SK-N-MC (cell line): ENCODE measurements at regions not wholly inside any gene's neighbourhood (a gene's known extent, or its start where the extent isn't known, plus 50 kb on each side); places are given as distances from the start of the nearest gene placed in this dataset.

Experiments
- DNase-seq: peaks from one replicate; pipeline ENCODE4 v3.0.0-alpha.2; 2011; ENCODE audit warnings: low read depth, low spot score
- H3K27ac ChIP-seq: fragments of 200-600 bp; sonication (generic); 2 replicates; pipeline ENCODE4 v1.5.1; 2016; ENCODE audit warnings: mixed run types
- H3K36me3 ChIP-seq: fragments of 200-600 bp; sonication (generic); 2 replicates; pipeline ENCODE4 v1.6.1; 2017; ENCODE audit warnings: antibody characterized with exemption, low read length, mixed read lengths; ENCODE audit not compliant: insufficient read depth
- H3K4me3 ChIP-seq: fragments of 200-600 bp; sonication (generic); 2 replicates; pipeline ENCODE4 v1.5.1; 2016
- H3K9ac ChIP-seq: fragments of 200-600 bp; sonication (generic); 2 replicates; pipeline ENCODE4 v1.8.0; 2017; ENCODE audit warnings: mixed run types, mixed read lengths; ENCODE audit not compliant: insufficient read length
- H3K9me3 ChIP-seq: fragments of 200-600 bp; sonication (generic); 2 replicates; pipeline ENCODE4 v1.6.1; 2017; ENCODE audit warnings: low read depth, mild to moderate bottlenecking, antibody characterized with exemption, low read length, moderate library complexity, mixed read lengths
- EZH2 ChIP-seq: fragments of 200-600 bp; sonication (generic); IDR thresholded peaks from one replicate; pipeline ENCODE4 v1.6.1; 2017; ENCODE audit warnings: antibody characterized with exemption
- FOXP2 ChIP-seq: optimal IDR thresholded peaks from 2 replicates; pipeline ENCODE3; 2011; ENCODE audit warnings: mild to moderate bottlenecking, moderate library complexity; ENCODE audit not compliant: insufficient read depth; ENCODE audit errors: extremely low read length, control extremely low read depth
- POLR2AphosphoS5 ChIP-seq: IDR thresholded peaks from 2 replicates; pipeline ENCODE4 v1.6.1; 2012; ENCODE audit warnings: mild to moderate bottlenecking, low read depth, low read length, borderline replicate concordance

GRCh38 chr5:125198270-125198974, 452.0 kb upstream of the ZNF608 start:
- no peaks in the 10 kb centered on the region for H3K36me3 ChIP-seq
- H3K27ac ChIP-seq = no peak overlapping the region
- H3K4me3 ChIP-seq = no peak overlapping the region
- peak; percentile 42 for DNase-seq
- H3K9ac ChIP-seq = no peak overlapping the region
- TF ChIP-seq FOXP2 = no peak
- no peak for TF ChIP-seq EZH2
- no peak for TF ChIP-seq POLR2AphosphoS5
- no peaks in the 10 kb centered on the region for H3K9me3 ChIP-seq

GRCh38 chr5:125199373-125199772, 452.9 kb upstream of the ZNF608 start:
- Histone ChIP-seq H3K9ac (no peak overlapping the region), H3K9me3 (no peaks in the 10 kb centered on the region), H3K4me3 (no peak overlapping the region), H3K36me3 (no peaks in the 10 kb centered on the region), H3K27ac (no peak overlapping the region)
- no peak for DNase-seq
- TF ChIP-seq FOXP2 = no peak
- no peak for TF ChIP-seq POLR2AphosphoS5
- TF ChIP-seq EZH2 = no peak

GRCh38 chr5:125199968-125200865, 453.8 kb upstream of the ZNF608 start:
- Histone ChIP-seq H3K4me3 (no peak overlapping the region), H3K27ac (no peak overlapping the region)
- TF ChIP-seq POLR2AphosphoS5 (no peak), FOXP2 (no peak), EZH2 (no peak)

GRCh38 chr5:125200866-125201373, 454.5 kb upstream of the ZNF608 start:
- Histone ChIP-seq H3K9ac (no peak overlapping the region), H3K4me3 (no peak overlapping the region), H3K9me3 (no peaks in the 10 kb centered on the region), H3K36me3 (no peaks in the 10 kb centered on the region), H3K27ac (no peak overlapping the region)
- no peak for DNase-seq
- TF ChIP-seq FOXP2 (no peak), POLR2AphosphoS5 (no peak), EZH2 (no peak)

More at GRCh38 chr5:125199968-125200865, 453.8 kb upstream of the ZNF608 start:
- Histone ChIP-seq H3K9me3 (no peaks in the 10 kb centered on the region), H3K36me3 (no peaks in the 10 kb centered on the region), H3K9ac (no peak overlapping the region)
- no peak for DNase-seq

- Histone ChIP-seq H3K9me3 (no peaks in the 10 kb centered on the region), H3K27ac (no peak overlapping the region), H3K36me3 (no peaks in the 10 kb centered on the region), H3K9ac (no peak overlapping the region), H3K4me3 (no peak overlapping the region)
- DNase-seq = no peak
- TF ChIP-seq POLR2AphosphoS5 (no peak), FOXP2 (no peak), EZH2 (no peak)
Observed at GRCh38 chr5:125201446-125202052, 455.1 kb upstream of the ZNF608 start.

GRCh38 chr5:125202353-125202752, 455.9 kb upstream of the ZNF608 start:
- Histone ChIP-seq H3K36me3 (no peaks in the 10 kb centered on the region), H3K9ac (no peak overlapping the region), H3K4me3 (no peak overlapping the region), H3K27ac (no peak overlapping the region), H3K9me3 (no peaks in the 10 kb centered on the region)
- DNase-seq = no peak
- no peak for TF ChIP-seq EZH2
- no peak for TF ChIP-seq POLR2AphosphoS5
- no peak for TF ChIP-seq FOXP2

- DNase-seq = no peak
- H3K9ac ChIP-seq = no peak overlapping the region
- no peak overlapping the region for H3K27ac ChIP-seq
- no peaks in the 10 kb centered on the region for H3K36me3 ChIP-seq
- H3K4me3 ChIP-seq = no peak overlapping the region
- TF ChIP-seq POLR2AphosphoS5 (no peak), EZH2 (no peak), FOXP2 (no peak)
- no peaks in the 10 kb centered on the region for H3K9me3 ChIP-seq
Observed at GRCh38 chr5:125202871-125203438, 456.5 kb upstream of the ZNF608 start.

- Histone ChIP-seq H3K9ac (no peak overlapping the region), H3K36me3 (no peaks in the 10 kb centered on the region), H3K4me3 (no peak overlapping the region), H3K9me3 (no peaks in the 10 kb centered on the region), H3K27ac (no peak overlapping the region)
- TF ChIP-seq POLR2AphosphoS5 (no peak), FOXP2 (no peak), EZH2 (no peak)
- DNase-seq = no peak
Observed at GRCh38 chr5:125203912-125204311, 457.5 kb upstream of the ZNF608 start.
